ENCODE measurements at regions not wholly inside any gene's neighbourhood (a gene's known extent, or its start where the extent isn't known, plus 50 kb on each side); places are given as distances from the start of the nearest gene placed in this dataset.

DNA sequence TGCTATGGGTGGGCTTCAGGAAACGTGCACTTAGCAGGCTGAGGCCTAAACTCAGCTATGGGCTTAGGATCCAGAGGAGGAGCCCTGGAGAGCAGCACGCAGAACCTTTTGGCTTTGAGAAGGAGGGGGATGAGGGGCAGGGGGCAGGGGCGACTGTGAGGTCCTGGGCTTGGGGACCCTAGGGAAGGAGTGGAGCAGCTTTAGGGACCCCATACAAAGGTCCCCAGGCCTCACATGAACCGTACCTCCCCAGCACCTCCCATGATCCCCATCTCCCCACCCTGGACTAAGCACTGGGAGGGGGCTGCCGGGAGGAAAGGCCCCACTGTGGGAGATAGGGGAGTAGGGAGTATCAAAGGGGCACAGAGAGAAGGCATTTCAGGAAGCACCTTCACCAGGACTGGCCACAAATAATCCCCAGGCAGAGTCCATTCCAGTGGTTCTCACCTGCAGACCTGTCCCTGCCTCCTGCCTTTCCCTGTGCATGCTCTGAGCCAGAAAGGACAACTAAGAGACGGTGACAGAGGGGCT is 62.0 kb upstream of the KLF13 start:
- TF ChIP-seq, protein P1, sequence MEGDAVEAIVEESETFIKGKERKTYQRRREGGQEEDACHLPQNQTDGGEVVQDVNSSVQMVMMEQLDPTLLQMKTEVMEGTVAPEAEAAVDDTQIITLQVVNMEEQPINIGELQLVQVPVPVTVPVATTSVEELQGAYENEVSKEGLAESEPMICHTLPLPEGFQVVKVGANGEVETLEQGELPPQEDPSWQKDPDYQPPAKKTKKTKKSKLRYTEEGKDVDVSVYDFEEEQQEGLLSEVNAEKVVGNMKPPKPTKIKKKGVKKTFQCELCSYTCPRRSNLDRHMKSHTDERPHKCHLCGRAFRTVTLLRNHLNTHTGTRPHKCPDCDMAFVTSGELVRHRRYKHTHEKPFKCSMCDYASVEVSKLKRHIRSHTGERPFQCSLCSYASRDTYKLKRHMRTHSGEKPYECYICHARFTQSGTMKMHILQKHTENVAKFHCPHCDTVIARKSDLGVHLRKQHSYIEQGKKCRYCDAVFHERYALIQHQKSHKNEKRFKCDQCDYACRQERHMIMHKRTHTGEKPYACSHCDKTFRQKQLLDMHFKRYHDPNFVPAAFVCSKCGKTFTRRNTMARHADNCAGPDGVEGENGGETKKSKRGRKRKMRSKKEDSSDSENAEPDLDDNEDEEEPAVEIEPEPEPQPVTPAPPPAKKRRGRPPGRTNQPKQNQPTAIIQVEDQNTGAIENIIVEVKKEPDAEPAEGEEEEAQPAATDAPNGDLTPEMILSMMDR (IDR thresholded peaks at IDR 0.05; ENCODE audit: low read depth, low read length) = no peak
- H3K4me3 ChIP-seq (ENCODE audit: low read depth, low read length) = no peak overlapping the region

DNA sequence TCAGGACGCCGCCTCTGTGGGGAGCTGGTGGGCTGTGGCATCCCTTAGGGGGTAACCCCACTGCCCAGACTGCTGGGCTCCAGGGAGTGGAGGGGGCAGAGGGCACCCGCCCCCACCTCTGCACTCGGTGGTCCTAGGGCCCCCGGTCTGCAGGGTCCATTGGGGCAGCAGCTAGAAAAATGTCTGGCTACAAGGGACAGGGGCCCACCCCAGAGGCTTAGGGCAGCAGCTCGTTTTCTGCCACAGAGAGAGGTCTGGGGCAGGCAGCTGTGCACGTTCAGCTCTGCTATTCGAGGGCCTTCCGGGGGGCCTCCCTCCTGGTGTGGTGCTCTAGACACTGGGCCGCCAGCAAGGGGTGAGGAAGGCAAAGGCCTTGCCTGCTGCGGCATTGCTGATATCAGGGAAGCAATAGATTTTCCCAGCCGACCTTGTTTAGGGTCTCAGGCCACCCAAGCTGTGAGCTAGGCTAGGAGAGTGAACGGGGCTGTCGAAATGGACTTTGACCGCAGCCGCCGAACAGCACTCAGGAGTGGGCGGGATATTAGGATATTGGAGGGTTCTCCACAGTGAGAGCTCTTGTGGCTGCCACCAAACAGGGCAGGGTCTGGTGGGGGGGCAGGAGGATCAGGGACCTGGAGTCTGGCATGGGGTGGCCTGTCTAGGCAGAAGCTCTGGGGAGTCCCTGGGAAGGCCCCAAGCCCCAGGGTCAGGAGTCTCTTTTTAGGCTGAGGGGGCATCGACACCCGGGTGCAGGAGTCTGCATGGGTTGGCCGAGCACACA is 61.4 kb upstream of the KLF13 start:
- TF ChIP-seq, protein P1 (IDR thresholded peaks at IDR 0.05; ENCODE audit: low read depth, low read length) = no peak
- no peak overlapping the region for H3K4me3 ChIP-seq (ENCODE audit: low read depth, low read length)

DNA sequence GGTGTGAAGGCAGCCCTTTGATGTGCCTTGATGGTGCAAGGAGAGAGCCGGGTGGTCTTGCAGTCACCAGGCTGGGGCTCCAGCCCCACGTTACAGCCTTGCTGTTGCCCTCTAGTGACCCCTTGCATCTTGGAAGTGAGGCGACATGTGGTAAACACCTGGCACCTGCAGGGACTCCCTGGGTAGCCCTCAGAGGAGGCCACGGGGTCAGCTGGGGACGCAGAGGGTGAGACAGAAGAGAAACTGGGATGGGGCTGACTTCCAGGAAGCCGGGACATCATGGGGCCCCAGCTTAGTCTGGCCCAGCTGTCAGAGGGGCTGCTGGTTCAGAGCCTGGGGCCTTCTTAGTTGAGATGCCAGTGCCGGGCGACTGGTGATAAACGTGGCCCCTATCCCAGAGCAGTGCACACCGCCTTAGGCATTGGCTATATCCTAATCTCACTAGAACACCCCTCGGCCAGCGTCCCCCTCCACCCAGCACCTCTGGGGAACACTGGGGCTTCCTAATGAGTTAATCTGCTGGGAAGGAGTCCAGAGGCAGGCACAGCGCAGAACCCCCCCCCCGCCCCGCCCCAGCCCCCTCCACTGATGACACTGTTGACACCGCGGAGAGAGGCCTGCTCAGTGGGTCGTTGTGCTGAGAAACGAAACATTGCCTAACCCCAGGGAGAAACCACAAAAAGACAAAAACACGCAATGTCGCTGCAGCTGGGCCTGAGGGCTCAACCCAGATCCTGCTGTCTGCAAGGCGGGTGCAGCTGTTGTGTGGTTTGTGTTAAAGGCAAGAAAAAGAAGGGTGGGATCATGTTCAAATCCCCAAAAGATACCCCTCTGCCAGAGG is 60.5 kb upstream of the KLF13 start:
- TF ChIP-seq, protein P1 (IDR thresholded peaks at IDR 0.05; ENCODE audit: low read depth, low read length) = no peak
- H3K4me3 ChIP-seq (ENCODE audit: low read depth, low read length) = no peak overlapping the region

DNA sequence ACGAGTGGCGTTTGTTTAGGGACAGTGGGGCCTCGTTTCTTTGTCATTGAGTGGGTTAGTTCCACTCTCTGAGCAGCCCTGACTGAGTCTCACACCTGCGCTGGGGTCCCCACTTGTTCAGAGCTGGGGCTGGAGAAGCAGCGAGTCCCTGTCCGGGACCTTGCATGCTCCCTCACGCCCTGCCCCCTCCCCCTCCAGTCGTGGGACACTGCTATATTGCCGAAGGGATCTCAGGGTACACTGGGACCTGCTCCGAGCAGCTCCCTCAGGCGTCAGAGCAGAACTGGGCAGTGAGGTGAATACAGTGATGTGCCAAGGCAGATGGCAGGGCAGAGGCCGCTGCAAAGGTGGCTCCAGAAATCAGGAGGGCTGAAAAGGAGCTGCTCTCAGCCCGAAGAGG is 59.9 kb upstream of the KLF13 start:
- no peak overlapping the region for H3K4me3 ChIP-seq (ENCODE audit: low read depth, low read length)
- TF ChIP-seq, protein P1 (IDR thresholded peaks at IDR 0.05; ENCODE audit: low read depth, low read length) = no peak

DNA sequence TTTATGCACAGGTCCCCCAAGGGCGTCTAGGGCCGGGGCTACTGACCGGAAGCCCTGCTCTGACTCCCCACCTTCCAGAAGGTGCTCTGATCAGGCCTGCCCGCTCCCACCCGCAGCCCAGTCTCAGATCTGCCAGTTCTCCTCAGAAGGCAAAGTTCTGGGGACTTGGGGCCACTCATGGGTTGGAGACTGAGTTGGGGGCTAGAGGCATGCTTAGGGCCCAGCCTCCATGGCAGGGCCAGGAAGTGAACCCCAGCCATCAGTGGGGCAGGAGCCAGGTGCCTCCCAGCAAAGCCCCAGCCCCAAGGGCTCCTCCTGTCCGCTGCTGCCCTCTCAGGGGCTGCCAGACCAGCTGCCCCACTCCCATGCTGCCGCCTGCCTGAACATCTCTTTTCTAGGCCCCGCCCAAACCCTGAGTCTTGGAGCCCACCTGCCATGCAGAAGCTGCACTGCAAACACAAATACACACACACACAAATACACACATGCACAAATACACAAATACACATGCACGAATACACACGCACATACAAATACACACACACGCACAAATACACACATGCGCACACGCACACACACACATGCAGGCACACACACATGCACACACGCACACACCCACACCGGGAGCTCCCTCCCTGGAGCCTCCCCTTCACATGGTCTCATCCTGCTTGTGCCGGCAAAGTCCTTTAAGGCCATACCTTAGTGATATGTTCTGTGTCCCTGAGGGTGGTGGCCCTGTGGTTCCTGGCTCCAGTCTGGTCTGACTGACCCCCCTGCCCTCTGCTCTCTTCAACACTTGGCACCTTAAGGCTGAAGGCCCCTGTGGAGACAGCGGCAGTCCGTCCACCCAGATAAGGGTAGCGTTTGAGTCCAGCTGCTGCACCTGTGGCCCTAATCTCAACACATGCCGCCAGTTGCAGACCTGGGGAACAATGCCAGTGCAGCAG is 59.2 kb upstream of the KLF13 start:
- H3K4me3 ChIP-seq (ENCODE audit: low read depth, low read length) = no peak overlapping the region
- TF ChIP-seq, protein P1 (IDR thresholded peaks at IDR 0.05; ENCODE audit: low read depth, low read length) = no peak

DNA sequence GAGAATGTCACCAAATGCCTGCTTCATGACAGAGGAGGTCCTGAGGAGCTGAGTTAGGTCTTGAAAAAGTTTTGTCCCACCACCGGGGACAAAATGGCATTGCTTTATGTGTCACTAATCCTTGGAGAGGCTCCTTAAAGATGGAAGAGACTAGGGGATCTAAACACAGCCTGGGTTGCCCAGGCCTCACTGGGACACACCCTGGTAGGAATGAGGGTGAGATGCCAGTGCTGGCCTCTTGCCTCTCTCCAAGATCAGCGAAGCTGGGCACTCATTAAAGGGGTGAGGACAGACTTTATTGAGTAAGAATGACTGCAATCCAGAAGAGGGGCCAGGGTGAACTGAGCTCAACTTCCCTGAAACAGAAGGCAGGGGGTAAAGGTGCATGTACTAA is 58.5 kb upstream of the KLF13 start:
- TF ChIP-seq, protein P1 (IDR thresholded peaks at IDR 0.05; ENCODE audit: low read depth, low read length) = no peak
- H3K4me3 ChIP-seq (ENCODE audit: low read depth, low read length) = no peak overlapping the region
